Lung (tissue), 11 donors: ENCODE measurements at regions not wholly inside any gene's neighbourhood (a gene's known extent, or its start where the extent isn't known, plus 50 kb on each side); places are given as distances from the start of the nearest gene placed in this dataset.

Experiments used
- ATAC-seq: fragments of 200-7000 bp; cut with Tn5 transposase; one replicate; pipeline ENCODE4 v1.9.1; 2020; ENCODE audit warnings: moderate number of reproducible peaks; ENCODE audit not compliant: insufficient read depth, low FRiP score
- DNase-seq, 3 donors: peaks; one replicate each; pipeline ENCODE4 v3.0.0-alpha.2; 2013 to 2017
- H3K27ac ChIP-seq, 2 donors: one replicate each; pipeline ENCODE4 v1.5.1; 2013; ENCODE audit warnings: mild to moderate bottlenecking in 2 of 2, moderate library complexity in 2 of 2, control low read depth in 1 of 2, inconsistent platforms in 1 of 2, low read depth in 1 of 2, low read length in 1 of 2
- H3K27me3 ChIP-seq, 3 donors: one replicate each; pipeline ENCODE4 v1.5.1; 2013; ENCODE audit warnings: low read length in 2 of 3; ENCODE audit not compliant: control insufficient read depth in 3 of 3, insufficient read depth in 3 of 3
- H3K36me3 ChIP-seq, 4 donors: one replicate each; pipeline ENCODE4 v1.5.1; 2013; ENCODE audit warnings: low read length in 4 of 4, mild to moderate bottlenecking in 1 of 4, moderate library complexity in 1 of 4; ENCODE audit not compliant: control insufficient read depth in 4 of 4, insufficient read depth in 4 of 4
- H3K4me1 ChIP-seq, 5 donors: one replicate each; pipeline ENCODE4 v1.5.1; 2013; ENCODE audit warnings: low read length in 5 of 5, mild to moderate bottlenecking in 2 of 5, moderate library complexity in 1 of 5; ENCODE audit not compliant: control insufficient read depth in 5 of 5, insufficient read depth in 5 of 5
- H3K4me3 ChIP-seq: one replicate; pipeline ENCODE4 v1.5.1; 2013; ENCODE audit warnings: mild to moderate bottlenecking, control low read depth, moderate library complexity
- H3K9ac ChIP-seq, 2 donors: one replicate each; pipeline ENCODE4 v1.5.1; 2013; ENCODE audit warnings: low read length in 2 of 2, control low read depth in 1 of 2; ENCODE audit not compliant: insufficient read depth in 1 of 2
- H3K9me3 ChIP-seq, 4 donors: one replicate each; pipeline ENCODE4 v1.5.1; 2013; ENCODE audit warnings: low read length in 3 of 4, mild to moderate bottlenecking in 1 of 4, moderate library complexity in 1 of 4; ENCODE audit not compliant: control insufficient read depth in 4 of 4, insufficient read depth in 3 of 4
- CTCF ChIP-seq: IDR thresholded peaks from 2 replicates; pipeline ENCODE4 v1.5.1; 2012; ENCODE audit warnings: mild to moderate bottlenecking; ENCODE audit errors: control extremely low read depth, extremely low read depth
- WGBS, 2 donors: extraction: QIAGEN DNeasy Blood & Tissue Kit; methylation state at CpG; one replicate each; pipeline ENCODE4 v1.1.7; 2013; 5-methylcytosine and 5-hydroxymethylcytosine counted together
- donor health status: control.
- donor health status: control.
- donor health status: Bipolar disorder and iron deficiency.
- donor health status: healthy.
- donor health status: DM: yes; HTN: yes; CAD: no.

- WGBS, 2 donors: 73% methylated on average over 2 of the region's 2 CpGs
- DNase-seq: peak in 1 of 3 donors; percentile 12
- H3K4me1 ChIP-seq: no peaks in the 10 kb centered on the region
- peaks cover 0 to 4% (median under 1%) of the 10 kb centered on the region in 4 donors for H3K9me3 ChIP-seq
- TF ChIP-seq CTCF: no peak
- ATAC-seq: no peak
- H3K27me3 ChIP-seq: no peaks in the 10 kb centered on the region
- no peak overlapping the region for H3K9ac ChIP-seq
- no peak overlapping the region for H3K4me3 ChIP-seq
- no peaks in the 10 kb centered on the region for H3K36me3 ChIP-seq
- H3K27ac ChIP-seq: no peak overlapping the region
These were observed 910.6 kb downstream of the KCNMA1 start for GRCh38 chr10:76727038-76727437.

- DNase-seq (peak in 1 of 3 donors; percentile 8), ATAC-seq (no peak)
- WGBS, 2 donors: 57 to 67% methylated on average over 9 of the region's 9 CpGs
- Histone ChIP-seq H3K27me3 (no peaks in the 10 kb centered on the region), H3K4me3 (no peak overlapping the region), H3K9me3 (no peaks in the 10 kb centered on the region), H3K9ac (no peak overlapping the region), H3K36me3 (no peaks in the 10 kb centered on the region), H3K27ac (no peak overlapping the region), H3K4me1 (no peaks in the 10 kb centered on the region)
- no peak for TF ChIP-seq CTCF
These were observed 913.8 kb downstream of the KCNMA1 start for GRCh38 chr10:76723844-76724243.

GRCh38 chr10:76721891-76722505 lies 915.6 kb downstream of the KCNMA1 start:
- Histone ChIP-seq H3K27ac (no peak overlapping the region), H3K9me3 (no peaks in the 10 kb centered on the region), H3K9ac (no peak overlapping the region), H3K4me3 (no peak overlapping the region), H3K36me3 (no peaks in the 10 kb centered on the region), H3K4me1 (no peaks in the 10 kb centered on the region), H3K27me3 (no peaks in the 10 kb centered on the region)
- no peak for TF ChIP-seq CTCF
- DNase-seq (no peak), ATAC-seq (no peak)
- WGBS, 2 donors: 91 to 95% methylated on average over 1 of the region's 1 CpG

- Histone ChIP-seq H3K27me3 (no peaks in the 10 kb centered on the region), H3K9ac (no peak overlapping the region), H3K4me1 (no peaks in the 10 kb centered on the region), H3K27ac (no peak overlapping the region), H3K9me3 (no peaks in the 10 kb centered on the region), H3K36me3 (no peaks in the 10 kb centered on the region), H3K4me3 (no peak overlapping the region)
- no peak for ATAC-seq
- TF ChIP-seq CTCF: no peak
- DNase-seq: no peak
- WGBS, 2 donors: 85 to 90% methylated on average over 4 of the region's 4 CpGs
These were observed 918.6 kb downstream of the KCNMA1 start for GRCh38 chr10:76719006-76719405.
